Left ventricle myocardium inferior (tissue), 1 donor: ENCODE measurements at regions not wholly inside any gene's neighbourhood (a gene's known extent, or its start where the extent isn't known, plus 50 kb on each side); places are given as distances from the start of the nearest gene placed in this dataset.

Experiments used
- DNase-seq: peaks from one replicate; pipeline ENCODE4 v3.0.0-alpha.2; 2020
- H3K27ac ChIP-seq: fragments of 200-600 bp; replicated peaks from 2 replicates; pipeline ENCODE4 v1.8.0; 2021
- H3K27me3 ChIP-seq: fragments of 200-600 bp; 2 replicates; pipeline ENCODE4 v1.8.0; 2021; ENCODE audit warnings: low read depth
- H3K36me3 ChIP-seq: fragments of 200-600 bp; 2 replicates; pipeline ENCODE4 v1.8.0; 2021
- H3K4me1 ChIP-seq: fragments of 200-600 bp; 2 replicates; pipeline ENCODE4 v1.8.0; 2021
- H3K4me3 ChIP-seq: fragments of 200-600 bp; 2 replicates; pipeline ENCODE4 v1.8.0; 2021; ENCODE audit warnings: mild to moderate bottlenecking, moderate library complexity
- H3K9me3 ChIP-seq: fragments of 200-600 bp; replicated peaks from 2 replicates; pipeline ENCODE4 v1.8.0; 2021
- intact Hi-C: fragments of 100-400 bp; cut with micrococcal nuclease; formaldehyde crosslinking; loops from one replicate; pipeline ENCODE4 v1.11.0; 2022
- TF ChIP-seq, protein P1 (sequence below): fragments of 200-600 bp; IDR thresholded peaks from 2 replicates; pipeline ENCODE4 v1.8.0; 2021; ENCODE audit warnings: antibody characterized with exemption, mild to moderate bottlenecking, borderline replicate concordance
- donor health status: DM: no; HTN: yes; CAD: no; lungs with severe emphysema.

DNA sequence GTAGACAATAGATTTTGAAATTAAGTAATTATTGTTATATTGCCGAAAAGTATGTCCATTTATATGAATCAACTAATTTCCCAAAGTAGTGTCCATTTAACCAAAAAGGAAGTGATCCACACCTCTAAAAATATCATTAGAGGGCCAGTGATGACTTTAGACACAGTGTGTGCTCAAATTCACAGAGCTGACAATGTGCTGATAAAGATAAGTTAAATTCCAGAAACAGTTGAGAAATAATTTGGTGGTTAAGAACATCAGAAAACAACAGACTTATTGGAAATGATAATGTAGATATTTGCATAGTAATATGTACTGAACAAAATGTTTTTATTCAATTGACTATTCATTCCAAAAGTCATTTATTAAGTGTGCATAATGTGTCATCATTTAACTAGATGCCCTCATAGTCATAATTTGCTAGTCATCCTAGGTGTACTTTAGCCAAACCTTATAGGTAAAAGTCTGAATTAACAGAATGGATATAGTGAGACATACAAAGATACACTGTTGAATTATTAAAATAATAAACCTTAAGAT lies 230.2 kb upstream of the ADAMTS9 start:
- TF ChIP-seq, protein P1, sequence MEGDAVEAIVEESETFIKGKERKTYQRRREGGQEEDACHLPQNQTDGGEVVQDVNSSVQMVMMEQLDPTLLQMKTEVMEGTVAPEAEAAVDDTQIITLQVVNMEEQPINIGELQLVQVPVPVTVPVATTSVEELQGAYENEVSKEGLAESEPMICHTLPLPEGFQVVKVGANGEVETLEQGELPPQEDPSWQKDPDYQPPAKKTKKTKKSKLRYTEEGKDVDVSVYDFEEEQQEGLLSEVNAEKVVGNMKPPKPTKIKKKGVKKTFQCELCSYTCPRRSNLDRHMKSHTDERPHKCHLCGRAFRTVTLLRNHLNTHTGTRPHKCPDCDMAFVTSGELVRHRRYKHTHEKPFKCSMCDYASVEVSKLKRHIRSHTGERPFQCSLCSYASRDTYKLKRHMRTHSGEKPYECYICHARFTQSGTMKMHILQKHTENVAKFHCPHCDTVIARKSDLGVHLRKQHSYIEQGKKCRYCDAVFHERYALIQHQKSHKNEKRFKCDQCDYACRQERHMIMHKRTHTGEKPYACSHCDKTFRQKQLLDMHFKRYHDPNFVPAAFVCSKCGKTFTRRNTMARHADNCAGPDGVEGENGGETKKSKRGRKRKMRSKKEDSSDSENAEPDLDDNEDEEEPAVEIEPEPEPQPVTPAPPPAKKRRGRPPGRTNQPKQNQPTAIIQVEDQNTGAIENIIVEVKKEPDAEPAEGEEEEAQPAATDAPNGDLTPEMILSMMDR: no peak
- DNase-seq: no peak
- intact Hi-C loops: no loop called here
- Histone ChIP-seq H3K27ac (peak overlapping the region; percentile 57), H3K36me3 (no peaks in the 10 kb centered on the region), H3K27me3 (no peaks in the 10 kb centered on the region), H3K9me3 (no peaks in the 10 kb centered on the region), H3K4me1 (peaks cover 70% of the 10 kb centered on the region), H3K4me3 (no peak overlapping the region)

DNA sequence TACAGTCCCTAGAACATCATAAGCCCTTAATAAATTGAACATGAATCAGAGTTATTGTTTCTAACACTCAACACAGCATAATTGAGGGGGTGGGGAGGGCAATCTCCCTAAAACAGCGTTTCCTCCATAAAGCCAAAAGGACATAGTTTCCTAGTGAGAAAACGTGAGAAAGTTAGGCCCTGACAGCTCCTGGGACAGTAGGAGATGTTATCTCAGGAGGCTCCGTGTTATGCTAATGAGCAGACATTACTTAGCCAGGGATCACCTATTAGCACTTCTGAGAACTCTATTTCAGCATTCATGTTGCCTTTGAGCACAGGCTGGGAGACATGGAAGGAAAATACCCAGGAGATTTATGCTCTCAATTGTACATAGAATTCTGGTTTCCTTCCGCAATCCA lies 229.1 kb upstream of the ADAMTS9 start:
- Histone ChIP-seq H3K9me3 (no peaks in the 10 kb centered on the region), H3K27ac (peak overlapping the region; percentile 57)
- intact Hi-C loops: no loop called here

GRCh38 chr3:64916192-64916798 lies 228.5 kb upstream of the ADAMTS9 start:
- Histone ChIP-seq H3K27ac (peak overlapping the region; percentile 57), H3K9me3 (no peaks in the 10 kb centered on the region), H3K36me3 (no peaks in the 10 kb centered on the region), H3K4me1 (peaks cover 55% of the 10 kb centered on the region), H3K4me3 (no peak overlapping the region), H3K27me3 (no peaks in the 10 kb centered on the region)
- intact Hi-C loops: no loop called here
- DNase-seq: no peak
- TF ChIP-seq, protein P1: no peak

More for the DNA sequence above, 229.1 kb upstream of the ADAMTS9 start:
- no peaks in the 10 kb centered on the region for H3K36me3 ChIP-seq
- H3K4me3 ChIP-seq: no peak overlapping the region
- TF ChIP-seq, protein P1: no peak
- H3K4me1 ChIP-seq: peaks cover 61% of the 10 kb centered on the region
- H3K27me3 ChIP-seq: no peaks in the 10 kb centered on the region
- DNase-seq: no peak

- Histone ChIP-seq H3K9me3 (no peaks in the 10 kb centered on the region), H3K36me3 (no peaks in the 10 kb centered on the region), H3K4me1 (peaks cover 55% of the 10 kb centered on the region), H3K27ac (peak overlapping the region; percentile 57), H3K4me3 (no peak overlapping the region), H3K27me3 (no peaks in the 10 kb centered on the region)
- DNase-seq: no peak
- TF ChIP-seq, protein P1: no peak
- intact Hi-C loops: no loop called here
Measured at GRCh38 chr3:64915778-64916177, 228.0 kb upstream of the ADAMTS9 start.

DNA sequence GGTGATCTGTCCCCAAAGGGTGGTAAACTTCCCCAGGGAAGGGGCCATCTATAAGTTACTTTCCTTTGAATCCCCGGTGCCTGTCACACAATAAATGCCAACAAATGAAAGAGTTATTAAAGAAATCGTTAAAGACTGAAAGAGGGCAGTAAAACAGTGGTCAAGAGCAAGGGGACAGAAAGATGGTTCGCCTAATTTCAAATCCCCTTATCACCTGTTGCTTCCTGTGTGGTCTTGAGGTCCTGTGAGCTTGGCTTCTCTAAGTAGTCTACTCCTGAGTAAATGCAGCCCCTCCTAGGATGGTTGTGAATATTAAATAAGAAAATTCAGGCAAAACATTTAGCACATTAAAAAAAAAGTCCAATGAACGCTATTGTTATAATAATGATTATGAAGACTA lies 225.7 kb upstream of the ADAMTS9 start:
- Histone ChIP-seq H3K36me3 (no peaks in the 10 kb centered on the region), H3K4me3 (no peak overlapping the region), H3K27me3 (no peaks in the 10 kb centered on the region), H3K4me1 (peaks cover 58% of the 10 kb centered on the region), H3K9me3 (no peaks in the 10 kb centered on the region), H3K27ac (no peak overlapping the region)
- DNase-seq: no peak
- TF ChIP-seq, protein P1: no peak
- intact Hi-C loops: no loop called here
